ENCODE measurements at regions not wholly inside any gene's neighbourhood (a gene's known extent, or its start where the extent isn't known, plus 50 kb on each side); places are given as distances from the start of the nearest gene placed in this dataset.

- POLR2A ChIA-PET: no interaction called here
- CTCF ChIA-PET (ENCODE audit: low intra/inter-chr PET ratio, low total read pairs): no interaction called here
- H2AFZ ChIP-seq (ENCODE audit: low read length): no peak overlapping the region
- no peaks in the 10 kb centered on the region for H3K27me3 ChIP-seq (ENCODE audit: control insufficient read depth in 1 of 2, insufficient read depth in 2 of 2, low read length in 2 of 2)
- in situ Hi-C loops (cut with HindIII; ENCODE audit: extremely low pct_ligation_motif_present, low pct_unique_long_range_greater_than_20kb) (no loop called here), intact Hi-C loops (cut with micrococcal nuclease; ENCODE audit: unreplicated experiment) (no loop called here)
- BruUV-seq (replicated peaks): no TSS peak
- peaks cover 89% of the 10 kb centered on the region for H3K9me3 ChIP-seq (ENCODE audit: low read length)
- DNase-seq (ENCODE audit: low spot score): no peak
- no peaks in the 10 kb centered on the region for H3K4me1 ChIP-seq (ENCODE audit: insufficient read depth, low read length)
- TF ChIP-seq IRX3 (CRISPR knock-in tag; IDR thresholded peaks at IDR 0.05; ENCODE audit: borderline replicate concordance, low read depth) (no peak), ZNF260 (CRISPR knock-in tag; IDR thresholded peaks at IDR 0.05; ENCODE audit: borderline replicate concordance, low read depth) (no peak), CSRNP1 (CRISPR knock-in tag; IDR thresholded peaks at IDR 0.05) (no peak), ATF3 (CRISPR knock-in tag; IDR thresholded peaks at IDR 0.05) (no peak), ZFP36L1 (CRISPR knock-in tag; IDR thresholded peaks at IDR 0.05) (no peak), MBD4 (IDR thresholded peaks at IDR 0.05; ENCODE audit: borderline replicate concordance, low read length) (no peak), SMAD1 (CRISPR knock-in tag; IDR thresholded peaks at IDR 0.05; ENCODE audit: borderline replicate concordance, low read depth) (no peak), ZNF552 (CRISPR knock-in tag; IDR thresholded peaks at IDR 0.05; ENCODE audit: borderline replicate concordance) (no peak)
- no peak overlapping the region for H3K4me3 ChIP-seq (replicated peaks in 1 of 3; ENCODE audit: insufficient read depth in 1 of 3, low read depth in 2 of 3, low read length in 3 of 3)
- no peak overlapping the region for H3K27ac ChIP-seq (ENCODE audit: extremely low read length, insufficient read depth, low read length)
- no peak for FAIRE-seq
- no peak overlapping the region for H3K4me2 ChIP-seq (ENCODE audit: low read depth, low read length)
- H3K9ac ChIP-seq (ENCODE audit: insufficient read depth, low read depth, low read length): no peak overlapping the region
- no peaks in the 10 kb centered on the region for H3K79me2 ChIP-seq (ENCODE audit: insufficient read depth, low read length)
- no peaks in the 10 kb centered on the region for H3K36me3 ChIP-seq (replicated peaks in 1 of 2; ENCODE audit: control insufficient read depth in 1 of 2, insufficient read depth in 2 of 2, low read length in 2 of 2)
- 33% methylated on average over 1 of the region's 2 CpGs for WGBS (ENCODE audit: low lambda C conversion rate)
- no peaks in the 10 kb centered on the region for H4K20me1 ChIP-seq (ENCODE audit: insufficient read depth, low read length)
- ATAC-seq: no peak
These were observed 1021.5 kb upstream of the ADGRL2 start for GRCh38 chr1:80779275-80779674.

Measured in HepG2 (cell line).